Thyroid gland (tissue), 4 donors: ENCODE measurements at regions not wholly inside any gene's neighbourhood (a gene's known extent, or its start where the extent isn't known, plus 50 kb on each side); places are given as distances from the start of the nearest gene placed in this dataset.

Experiments
- POLR2A ChIP-seq, 2 donors: fragments of 450-650 bp; IDR thresholded peaks; one replicate each; pipeline ENCODE4 v1.6.1; 2017; ENCODE audit warnings: antibody characterized with exemption in 2 of 2, mild to moderate bottlenecking in 2 of 2, moderate library complexity in 1 of 2
- TF ChIP-seq, protein P1 (sequence below), 6 experiments: fragments of 200-600 bp in 3 of 6; fragments of 450-650 bp in 3 of 6; sonication (generic) in 3 of 6; IDR thresholded peaks; one replicate each; pipeline ENCODE4 v1.5.1; 2016 to 2019; ENCODE audit warnings: antibody characterized with exemption in 6 of 6, mild to moderate bottlenecking in 2 of 6, inconsistent platforms in 1 of 6, moderate library complexity in 1 of 6

DNA sequence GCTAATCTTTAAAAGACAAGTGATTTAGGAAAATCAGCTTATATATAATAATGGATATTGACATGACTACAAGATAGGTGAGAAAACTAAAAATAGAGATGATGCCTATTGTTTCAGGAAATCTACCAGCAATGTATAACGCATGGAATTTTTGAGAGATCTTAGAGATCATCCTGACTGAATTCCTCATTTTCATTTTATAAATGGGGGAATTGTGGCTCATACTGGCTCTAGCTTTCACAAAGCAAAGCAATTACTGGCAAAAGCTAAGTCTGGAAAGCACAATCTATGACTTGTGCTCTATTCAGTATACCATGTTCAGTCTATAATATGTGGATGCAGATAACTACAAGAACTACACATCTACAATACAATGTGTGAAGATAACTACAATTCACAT lies 51.9 kb upstream of the FANCL start:
- TF ChIP-seq, protein P1, sequence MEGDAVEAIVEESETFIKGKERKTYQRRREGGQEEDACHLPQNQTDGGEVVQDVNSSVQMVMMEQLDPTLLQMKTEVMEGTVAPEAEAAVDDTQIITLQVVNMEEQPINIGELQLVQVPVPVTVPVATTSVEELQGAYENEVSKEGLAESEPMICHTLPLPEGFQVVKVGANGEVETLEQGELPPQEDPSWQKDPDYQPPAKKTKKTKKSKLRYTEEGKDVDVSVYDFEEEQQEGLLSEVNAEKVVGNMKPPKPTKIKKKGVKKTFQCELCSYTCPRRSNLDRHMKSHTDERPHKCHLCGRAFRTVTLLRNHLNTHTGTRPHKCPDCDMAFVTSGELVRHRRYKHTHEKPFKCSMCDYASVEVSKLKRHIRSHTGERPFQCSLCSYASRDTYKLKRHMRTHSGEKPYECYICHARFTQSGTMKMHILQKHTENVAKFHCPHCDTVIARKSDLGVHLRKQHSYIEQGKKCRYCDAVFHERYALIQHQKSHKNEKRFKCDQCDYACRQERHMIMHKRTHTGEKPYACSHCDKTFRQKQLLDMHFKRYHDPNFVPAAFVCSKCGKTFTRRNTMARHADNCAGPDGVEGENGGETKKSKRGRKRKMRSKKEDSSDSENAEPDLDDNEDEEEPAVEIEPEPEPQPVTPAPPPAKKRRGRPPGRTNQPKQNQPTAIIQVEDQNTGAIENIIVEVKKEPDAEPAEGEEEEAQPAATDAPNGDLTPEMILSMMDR (IDR thresholded peaks at IDR 0.05) = no peak
- TF ChIP-seq POLR2A (IDR thresholded peaks at IDR 0.05) = no peak
